Adrenal gland (tissue), 5 donors: ENCODE measurements at regions not wholly inside any gene's neighbourhood (a gene's known extent, or its start where the extent isn't known, plus 50 kb on each side); places are given as distances from the start of the nearest gene placed in this dataset.

Experiments
- POLR2A ChIP-seq, 2 donors: fragments of 450-650 bp; IDR thresholded peaks; one replicate each; pipeline ENCODE4 v1.6.1; 2017; ENCODE audit warnings: antibody characterized with exemption in 2 of 2, mild to moderate bottlenecking in 2 of 2, moderate library complexity in 1 of 2
- TF ChIP-seq, protein P1 (sequence below), 6 experiments: fragments of 450-650 bp in 4 of 6; fragments of 200-600 bp in 2 of 6; sonication (generic) in 1 of 6; IDR thresholded peaks; 1 replicate in 5 of 6; 2 replicates in 1 of 6; pipeline versions ENCODE4 v1.5.1 to v1.8.0; 2016 to 2021; ENCODE audit warnings: antibody characterized with exemption in 6 of 6, mild to moderate bottlenecking in 2 of 6, moderate library complexity in 1 of 6
- donor health status: DM: no; HTN: no; CAD: no.

DNA sequence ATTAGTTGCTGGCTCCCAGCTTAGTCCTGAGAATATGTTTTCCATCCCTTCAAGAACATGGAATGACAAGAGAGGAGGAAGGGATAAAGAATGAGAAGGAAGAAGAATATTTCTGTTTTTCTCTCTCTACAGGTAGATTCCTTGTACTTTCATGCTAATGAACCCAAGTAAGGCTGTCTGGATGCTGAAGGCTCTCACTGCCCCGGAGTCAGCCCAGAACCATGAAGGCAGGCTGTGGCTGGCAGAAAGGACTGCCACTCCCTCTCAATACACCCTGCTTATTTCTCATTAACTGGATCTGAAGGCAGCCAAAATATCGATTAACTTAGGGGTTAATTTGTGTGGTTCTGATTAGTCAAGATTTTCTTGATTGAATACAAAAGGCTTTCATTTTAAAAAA lies 93.1 kb upstream of the NPAS2 start:
- TF ChIP-seq POLR2A (IDR thresholded peaks at IDR 0.05) = no peak
- TF ChIP-seq, protein P1, sequence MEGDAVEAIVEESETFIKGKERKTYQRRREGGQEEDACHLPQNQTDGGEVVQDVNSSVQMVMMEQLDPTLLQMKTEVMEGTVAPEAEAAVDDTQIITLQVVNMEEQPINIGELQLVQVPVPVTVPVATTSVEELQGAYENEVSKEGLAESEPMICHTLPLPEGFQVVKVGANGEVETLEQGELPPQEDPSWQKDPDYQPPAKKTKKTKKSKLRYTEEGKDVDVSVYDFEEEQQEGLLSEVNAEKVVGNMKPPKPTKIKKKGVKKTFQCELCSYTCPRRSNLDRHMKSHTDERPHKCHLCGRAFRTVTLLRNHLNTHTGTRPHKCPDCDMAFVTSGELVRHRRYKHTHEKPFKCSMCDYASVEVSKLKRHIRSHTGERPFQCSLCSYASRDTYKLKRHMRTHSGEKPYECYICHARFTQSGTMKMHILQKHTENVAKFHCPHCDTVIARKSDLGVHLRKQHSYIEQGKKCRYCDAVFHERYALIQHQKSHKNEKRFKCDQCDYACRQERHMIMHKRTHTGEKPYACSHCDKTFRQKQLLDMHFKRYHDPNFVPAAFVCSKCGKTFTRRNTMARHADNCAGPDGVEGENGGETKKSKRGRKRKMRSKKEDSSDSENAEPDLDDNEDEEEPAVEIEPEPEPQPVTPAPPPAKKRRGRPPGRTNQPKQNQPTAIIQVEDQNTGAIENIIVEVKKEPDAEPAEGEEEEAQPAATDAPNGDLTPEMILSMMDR (IDR thresholded peaks at IDR 0.05) = no peak
